ENCODE measurements at regions not wholly inside any gene's neighbourhood (a gene's known extent, or its start where the extent isn't known, plus 50 kb on each side); places are given as distances from the start of the nearest gene placed in this dataset.
"Not testable (repeated sequence)": the region's sequence is repeated elsewhere in the genome, so short reads cannot be mapped to it uniquely, and the experiment has no call there.

- DNase-seq = no peak
Measured at GRCh38 chr4:159673221-159673620, 570.3 kb downstream of the RAPGEF2 start.

DNA sequence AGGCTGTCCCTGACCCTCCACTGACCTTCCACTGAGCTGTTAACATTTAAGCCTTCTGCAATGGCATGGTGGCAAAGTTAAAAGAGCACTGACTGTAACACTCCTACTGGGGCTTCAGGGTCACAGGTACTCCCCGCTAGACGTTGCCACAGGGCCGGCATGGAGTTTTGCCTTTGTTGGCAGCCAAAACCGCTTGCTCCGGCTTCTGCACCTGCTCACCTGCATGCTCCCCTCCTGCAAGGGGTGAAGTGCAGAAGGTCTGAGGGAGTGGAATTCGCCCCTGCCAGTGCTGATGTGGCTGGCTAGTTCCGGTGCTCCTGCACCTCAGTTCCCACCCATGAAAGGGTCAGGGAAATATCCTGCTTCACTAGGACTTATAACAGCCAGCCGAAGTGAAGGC is 571.4 kb downstream of the RAPGEF2 start:
- no peak for DNase-seq

- DNase-seq = no peak
Measured at GRCh38 chr4:159677521-159677920, 574.6 kb downstream of the RAPGEF2 start.

DNA sequence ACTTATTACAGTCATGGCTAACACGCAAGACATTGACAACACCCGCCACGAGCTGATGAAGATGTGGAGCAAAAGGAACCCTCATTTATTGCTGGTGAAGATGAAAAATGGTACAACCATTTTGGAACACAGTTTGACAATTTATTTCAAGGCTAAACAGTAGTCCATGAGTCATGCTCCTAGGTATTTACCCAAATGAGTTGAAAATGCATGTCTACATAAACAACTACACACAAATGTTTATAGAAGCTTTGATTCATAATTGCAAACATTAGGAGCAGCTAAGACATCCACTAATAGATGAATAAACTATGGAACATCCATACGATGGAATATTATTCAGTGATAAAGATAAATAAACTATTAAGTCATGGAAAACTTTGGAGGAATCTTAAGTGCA is 580.1 kb downstream of the RAPGEF2 start:
- DNase-seq = no peak

- DNase-seq = no peak
Measured at GRCh38 chr4:159684061-159684460, 581.2 kb downstream of the RAPGEF2 start.

DNA sequence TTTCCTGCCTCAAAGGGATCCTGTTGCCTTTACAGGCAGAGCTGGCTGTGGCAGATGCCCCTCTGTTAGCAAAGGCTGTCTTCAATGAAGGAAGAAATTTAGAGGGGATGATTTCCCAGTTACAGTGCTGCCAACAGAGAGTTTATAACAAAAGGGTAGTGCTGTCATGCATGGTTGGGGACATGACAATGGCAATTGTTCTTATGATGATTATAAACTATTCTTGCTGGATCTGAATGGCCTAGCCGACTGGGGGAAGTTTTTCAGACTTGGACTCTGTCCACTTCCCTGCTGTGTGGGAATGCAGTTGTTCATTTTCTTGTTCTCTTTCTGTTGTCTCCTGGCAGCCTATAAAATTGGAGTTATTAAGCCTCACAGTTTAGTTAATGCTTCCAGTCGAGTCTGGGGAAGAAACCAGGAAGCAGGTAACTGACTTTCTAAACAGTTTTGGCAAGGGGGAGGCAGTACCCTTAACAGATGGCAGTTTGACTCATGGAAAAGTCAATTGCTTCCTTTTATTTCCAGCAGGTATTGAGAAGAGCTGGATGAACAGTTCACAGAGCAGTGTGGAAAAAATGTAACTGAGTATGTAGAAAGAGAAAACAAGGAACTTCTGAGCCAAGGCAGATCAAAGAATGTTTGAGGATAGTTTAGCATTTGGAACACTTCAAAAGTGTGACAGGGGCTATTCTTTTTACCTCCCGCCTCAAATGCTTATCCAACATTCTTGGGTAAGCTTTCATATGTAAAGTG is 582.6 kb downstream of the RAPGEF2 start:
- no peak for DNase-seq

DNA sequence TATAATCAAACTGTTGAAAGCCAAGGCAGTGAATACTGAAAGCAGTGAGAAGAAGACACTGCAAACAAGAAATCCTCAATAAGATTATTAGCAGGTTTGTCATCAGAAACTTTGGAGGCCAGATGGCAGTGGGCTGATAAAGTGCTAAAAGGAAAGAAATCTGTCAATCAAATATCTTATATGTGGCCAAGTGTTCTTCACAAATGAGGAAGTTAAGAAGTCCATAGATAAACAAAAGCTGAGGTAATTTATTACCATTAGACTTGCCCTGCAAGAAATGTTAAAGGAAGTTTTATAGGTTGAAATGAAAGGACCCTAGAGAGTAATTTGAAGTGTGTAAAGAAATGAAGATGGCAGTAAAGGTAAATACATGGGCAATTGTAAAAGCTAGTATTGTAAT is 586.6 kb downstream of the RAPGEF2 start:
- DNase-seq = no peak

DNA sequence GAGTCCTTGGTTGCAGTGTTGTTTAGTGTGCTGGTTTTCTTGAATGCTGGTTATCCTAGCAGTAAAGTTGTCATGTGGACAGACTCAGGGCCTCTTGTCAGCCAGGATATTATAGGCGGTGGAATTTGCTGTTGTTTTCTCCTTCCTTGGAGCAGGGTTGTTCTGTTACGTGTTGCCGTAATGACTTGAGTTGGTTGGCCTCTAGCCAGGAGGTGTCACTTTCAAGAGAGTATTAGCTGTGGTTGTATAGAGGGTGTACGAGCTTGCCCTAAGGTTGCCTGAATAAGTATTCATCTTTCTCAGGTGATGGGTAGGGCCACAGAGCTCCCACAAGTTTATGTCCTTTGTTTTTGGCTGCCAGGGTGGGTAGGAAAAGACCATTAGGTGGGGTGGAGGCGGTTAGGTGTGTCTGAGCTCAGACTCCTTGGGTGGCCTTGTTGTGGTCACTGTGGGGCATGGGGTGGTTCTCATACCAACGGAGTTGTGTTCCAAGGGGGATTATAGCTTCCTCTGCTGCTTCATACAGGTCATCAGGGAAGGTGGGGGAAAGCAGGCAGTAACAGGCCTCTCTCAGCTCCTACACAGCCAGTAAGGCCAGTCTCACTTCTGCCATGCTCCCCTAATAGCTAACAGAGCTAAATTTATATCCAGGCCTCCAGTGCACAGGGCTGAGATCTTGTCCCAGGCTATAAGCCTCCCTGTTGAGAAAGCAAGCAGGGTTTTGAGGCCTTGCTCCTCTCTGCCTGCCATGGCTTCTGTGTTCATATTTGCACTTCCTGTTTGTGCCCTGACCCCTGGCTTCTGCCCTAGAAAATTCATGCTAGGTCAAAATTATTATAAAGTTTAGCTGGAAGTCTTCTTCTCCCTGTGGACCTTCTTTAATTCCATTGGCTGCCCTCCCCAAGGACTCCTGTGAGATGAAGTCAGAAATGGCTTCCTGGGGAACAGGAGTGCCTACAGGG is 594.7 kb downstream of the RAPGEF2 start:
- DNase-seq = no peak

GRCh38 chr4:159698336-159698735 is 595.5 kb downstream of the RAPGEF2 start:
- no peak for DNase-seq

DNA sequence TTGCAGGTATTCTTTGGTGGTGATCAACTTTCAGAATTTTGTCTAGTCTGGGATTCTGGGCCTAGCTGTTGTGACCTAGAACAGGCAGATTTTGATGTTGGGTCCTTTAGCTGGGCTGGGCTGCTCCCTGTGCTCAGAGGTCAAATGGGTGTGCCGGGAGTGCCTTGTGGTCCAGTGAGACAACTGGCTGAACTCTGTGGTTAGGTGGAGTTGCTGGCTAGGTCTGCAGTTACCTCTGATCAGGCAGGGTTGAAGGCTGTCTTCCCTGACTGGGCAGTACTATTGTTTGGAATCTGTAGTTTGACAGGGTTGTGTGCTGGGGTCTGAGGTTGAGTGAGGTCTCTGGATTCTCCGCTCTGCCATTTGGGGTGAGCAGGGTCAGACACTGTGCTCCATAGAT is 599.3 kb downstream of the RAPGEF2 start:
- DNase-seq = no peak

DNA sequence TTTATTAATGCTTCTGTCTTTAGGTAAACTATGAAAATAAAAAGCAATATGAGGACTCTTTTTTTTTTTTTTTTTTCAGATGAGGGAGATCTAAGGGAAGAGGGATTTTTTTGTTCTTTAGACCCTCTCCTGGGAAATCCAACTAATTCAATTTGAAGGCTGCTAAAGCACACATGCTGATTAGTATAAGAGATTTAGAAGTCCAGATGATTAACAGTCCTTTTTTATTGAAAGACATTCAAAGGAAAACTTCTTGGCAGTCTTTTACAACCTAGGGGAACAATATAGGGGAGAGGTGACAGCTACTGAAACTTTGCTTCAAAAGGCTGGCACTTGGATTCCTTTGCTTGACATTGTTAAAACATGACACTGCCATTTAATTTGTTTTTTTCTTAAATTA is 602.5 kb downstream of the RAPGEF2 start:
- no peak for DNase-seq

- no peak for DNase-seq
Measured at GRCh38 chr4:159706704-159707103, 603.8 kb downstream of the RAPGEF2 start.

GRCh38 chr4:159715180-159715579 is 612.3 kb downstream of the RAPGEF2 start:
- DNase-seq = not testable (repeated sequence)

DNA sequence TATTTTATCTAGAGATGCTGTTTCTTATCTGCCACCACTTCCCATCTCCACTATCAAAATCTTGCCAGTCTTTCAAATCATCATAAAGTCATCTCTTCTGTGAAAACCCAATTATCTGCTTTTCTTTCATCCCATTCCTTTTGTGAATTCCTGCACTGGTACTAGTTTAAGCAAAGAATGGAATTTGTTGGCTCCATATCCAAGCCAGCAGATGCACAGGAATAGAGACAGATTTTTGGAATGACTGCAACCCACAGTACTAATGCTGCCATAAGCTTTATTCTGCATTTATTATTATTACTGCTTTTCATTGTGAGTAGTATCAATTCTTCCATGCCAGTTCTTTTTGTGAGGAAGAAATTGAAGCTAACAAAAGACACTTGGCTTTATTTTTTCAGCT is 616.7 kb downstream of the RAPGEF2 start:
- no peak for DNase-seq

GRCh38 chr4:159722052-159722451 is 619.2 kb downstream of the RAPGEF2 start:
- DNase-seq = no peak

- no peak for DNase-seq
Measured at GRCh38 chr4:159722918-159723317, 620.0 kb downstream of the RAPGEF2 start.

DNA sequence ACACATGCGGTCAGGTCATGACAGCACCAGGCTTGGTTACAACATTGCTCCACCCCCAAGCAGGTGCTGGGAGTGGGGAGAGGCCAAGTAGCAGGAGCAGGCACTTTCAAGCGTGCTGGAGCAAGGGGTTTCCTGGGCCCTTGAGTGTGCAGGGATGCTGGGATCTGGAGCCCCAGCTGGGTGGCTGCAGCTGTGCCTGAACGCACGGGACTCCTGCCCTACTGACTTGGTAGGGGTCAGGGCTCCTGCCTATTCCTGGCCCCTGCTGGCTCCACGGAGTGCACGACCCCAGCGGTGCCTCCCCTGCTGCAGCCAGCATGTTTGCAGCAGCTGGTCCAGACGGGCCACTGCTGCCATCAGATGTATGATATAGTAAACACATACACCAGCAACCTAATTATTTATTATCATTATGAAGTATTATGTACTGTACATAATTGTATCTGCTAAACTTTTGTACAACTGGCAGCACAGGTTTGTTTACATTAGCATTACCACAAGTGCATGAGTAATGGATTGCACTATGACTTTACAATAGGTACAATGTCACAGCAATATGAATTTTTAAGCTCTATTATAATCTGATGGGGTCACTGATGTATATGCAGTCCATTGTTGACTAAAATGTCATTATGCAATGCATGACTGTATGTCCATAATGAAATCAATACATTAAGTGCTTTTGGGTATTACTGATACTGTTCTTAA is 620.6 kb downstream of the RAPGEF2 start:
- no peak for DNase-seq

DNA sequence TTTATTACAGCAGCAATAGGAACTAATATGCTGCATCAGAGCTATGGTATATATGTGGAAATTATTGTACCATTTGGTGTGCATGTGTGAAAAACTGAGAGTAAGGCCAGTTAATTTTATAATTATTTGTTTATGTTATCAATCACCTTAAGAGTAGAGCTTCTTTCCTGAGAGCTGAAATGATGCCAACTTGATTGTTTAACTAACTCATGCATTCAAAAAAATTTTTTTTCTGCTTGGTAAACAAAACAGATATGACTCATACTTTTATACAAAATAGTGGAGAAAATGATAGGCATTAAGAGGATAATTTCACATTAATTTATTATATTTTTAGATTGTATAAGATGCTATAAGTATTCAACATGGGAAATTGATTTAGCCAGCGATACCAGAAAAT is 622.7 kb downstream of the RAPGEF2 start:
- no peak for DNase-seq

DNA sequence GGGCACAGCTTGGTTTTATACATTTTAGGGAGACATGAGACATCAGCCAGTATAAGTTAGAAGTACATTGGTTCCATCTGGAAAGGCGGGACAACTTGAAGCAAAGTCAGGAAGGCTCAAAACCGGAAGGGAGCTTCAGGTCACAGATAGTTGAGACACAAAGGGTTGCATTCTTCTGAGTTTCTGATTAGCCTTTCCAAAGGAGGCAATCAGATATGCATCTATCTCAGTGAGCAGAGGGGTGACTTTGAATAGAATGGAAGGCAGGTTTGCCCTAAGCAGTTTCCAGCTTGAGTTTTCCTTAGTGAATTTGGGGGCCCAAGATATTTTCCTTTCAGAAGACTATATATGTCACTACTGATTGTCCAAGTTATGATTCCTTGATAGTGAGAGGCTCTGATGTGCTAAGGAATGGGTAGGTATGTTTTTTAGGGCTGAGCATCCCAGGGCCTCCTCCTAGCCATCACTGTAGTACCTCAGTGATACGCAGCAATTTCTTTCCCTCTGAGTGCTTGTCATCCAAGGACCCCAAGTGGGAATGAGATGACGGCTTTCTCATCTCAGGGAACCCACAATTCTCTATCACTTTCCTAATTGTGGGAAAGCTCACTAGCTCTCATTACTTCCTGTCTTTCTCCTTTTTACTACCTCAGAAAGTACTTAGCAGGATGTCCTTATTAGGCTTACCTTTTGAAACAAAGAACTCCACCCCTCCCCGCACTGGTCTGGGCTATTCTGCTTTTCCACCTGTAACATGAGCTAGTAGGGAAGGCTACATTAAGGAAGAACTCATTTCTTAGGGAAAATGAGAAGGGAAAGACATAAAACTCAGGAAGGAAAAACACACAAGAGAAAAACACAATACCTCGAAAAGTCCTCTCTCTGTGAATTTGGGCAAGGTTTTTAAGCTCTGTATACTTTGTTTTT is 632.7 kb downstream of the RAPGEF2 start:
- DNase-seq = no peak

GRCh38 chr4:159736411-159736810 is 633.5 kb downstream of the RAPGEF2 start:
- DNase-seq = no peak

- no peak for DNase-seq
Measured at GRCh38 chr4:159743971-159744370, 641.1 kb downstream of the RAPGEF2 start.

DNA sequence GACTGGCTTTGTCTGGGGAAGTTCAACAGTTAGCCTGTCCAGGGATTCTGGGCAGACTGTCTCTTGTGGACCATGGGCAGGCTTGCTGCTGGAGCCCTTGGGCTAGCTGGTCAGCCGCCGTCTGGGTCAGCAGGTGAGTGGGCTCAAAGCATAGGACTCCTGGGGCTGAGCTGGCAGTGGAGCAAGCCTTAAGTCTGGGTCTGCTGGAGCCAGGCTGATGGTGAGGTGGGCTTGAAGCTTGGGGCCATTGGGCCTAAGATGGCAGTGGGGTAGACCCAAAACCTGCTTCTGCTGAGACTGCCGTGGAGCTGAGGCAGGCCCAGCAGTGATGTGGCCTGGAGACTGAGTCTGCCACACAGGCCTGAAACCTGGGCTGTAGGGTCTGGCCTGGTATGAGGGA is 645.1 kb downstream of the RAPGEF2 start:
- no peak for DNase-seq
